GF-D8 (cell line): ENCODE measurements at regions not wholly inside any gene's neighbourhood (a gene's known extent, or its start where the extent isn't known, plus 50 kb on each side); places are given as distances from the start of the nearest gene placed in this dataset.
A peak's percentile ranks its signal among the peaks of the same experiment; 100 is the strongest.

Experiments
- DNase-seq: peaks from one replicate; lab custom pipeline; 2025; lab: John Stamatoyannopoulos, UW

DNA sequence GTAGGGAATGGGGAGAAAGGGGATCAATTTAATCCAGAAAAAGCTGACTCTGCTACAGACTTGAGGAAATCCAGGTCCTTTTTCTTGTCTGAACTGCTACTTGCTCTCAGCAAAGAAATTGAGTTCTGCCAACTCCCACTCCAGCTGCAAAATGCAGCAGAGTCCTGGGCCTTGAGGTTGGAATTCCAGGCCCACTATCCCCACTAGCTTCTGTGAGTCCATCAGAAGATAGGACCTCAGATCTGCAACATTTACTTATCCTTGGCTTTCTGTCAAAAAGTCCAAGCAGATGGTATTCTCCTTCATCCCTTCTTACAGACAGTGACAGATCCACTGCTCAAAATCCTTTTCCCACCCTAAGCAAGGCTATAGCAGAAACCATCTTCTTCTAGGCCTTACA, 219.2 kb downstream of the ARHGAP12 start:
- DNase-seq = no peak

- DNase-seq = no peak
Observed at GRCh38 chr10:31709028-31709427, 219.6 kb downstream of the ARHGAP12 start.

- DNase-seq = no peak
Observed at GRCh38 chr10:31708474-31708873, 220.2 kb downstream of the ARHGAP12 start.

- DNase-seq = no peak
Observed at GRCh38 chr10:31708046-31708445, 220.6 kb downstream of the ARHGAP12 start.

DNA sequence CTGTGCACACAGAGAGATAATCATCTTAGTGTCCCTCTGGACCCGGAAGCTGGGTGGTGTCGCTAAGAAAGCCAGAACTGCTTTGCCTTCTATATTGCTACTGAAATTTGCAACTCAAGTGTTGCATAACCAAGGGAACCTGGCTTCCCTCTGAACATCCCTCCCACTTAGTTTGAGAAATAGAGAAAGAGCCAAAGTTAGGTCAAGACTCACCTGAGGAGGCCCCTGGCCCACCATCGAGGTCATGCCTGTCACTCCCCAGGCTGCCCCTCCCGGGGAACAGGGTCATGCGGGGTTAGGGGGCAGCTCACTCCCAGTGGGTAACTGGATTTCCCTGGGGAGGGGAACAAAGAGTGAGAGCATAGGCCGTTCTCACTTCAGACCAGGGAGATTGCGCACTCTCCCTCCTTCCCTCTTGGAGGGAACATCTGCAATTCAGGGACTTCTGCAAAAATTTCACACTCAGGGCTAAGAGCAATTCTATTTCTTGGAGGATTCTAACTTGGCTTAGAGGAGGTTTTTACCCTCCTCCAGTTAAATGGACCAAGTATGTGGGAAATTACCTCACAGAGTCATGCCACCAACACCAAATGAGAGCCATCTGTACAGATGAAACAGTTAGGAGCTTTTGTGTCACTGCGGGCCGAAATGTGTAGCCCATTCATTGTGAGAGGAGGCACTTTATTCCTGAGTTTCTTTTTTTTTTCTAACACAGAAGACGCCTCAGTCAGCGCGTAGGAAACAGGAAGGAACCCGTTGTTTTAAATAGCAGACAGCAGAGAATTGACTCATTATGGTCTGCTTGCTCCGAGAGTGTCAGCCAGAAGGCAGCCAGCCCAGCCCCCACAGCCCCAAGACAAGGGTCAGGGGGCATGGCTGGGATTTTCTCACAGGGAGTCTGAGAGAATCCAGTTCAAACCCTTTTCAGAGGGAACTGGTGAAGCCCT, 221.3 kb downstream of the ARHGAP12 start:
- DNase-seq = peak; percentile 82

GRCh38 chr10:31706464-31707092, 222.1 kb downstream of the ARHGAP12 start:
- no peak for DNase-seq

DNA sequence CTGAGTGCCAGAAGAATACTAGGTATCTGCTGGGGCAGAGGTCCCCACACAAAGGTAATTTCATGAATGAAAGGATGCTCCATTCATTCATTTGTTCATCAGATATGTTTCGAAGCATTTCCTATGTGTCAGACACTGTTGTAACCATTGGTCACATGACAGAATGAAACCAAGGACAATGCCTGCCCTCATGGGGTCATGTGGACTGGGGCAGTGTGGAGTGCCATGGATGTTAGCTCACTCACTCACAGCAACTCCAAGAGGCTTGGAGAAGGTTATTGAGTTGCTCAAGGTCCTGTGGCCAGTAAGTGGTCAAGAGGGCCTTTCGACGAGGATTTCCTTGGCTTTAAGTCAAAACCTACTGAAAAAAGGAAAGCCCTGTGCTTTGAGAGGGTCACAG, 223.5 kb downstream of the ARHGAP12 start:
- no peak for DNase-seq

GRCh38 chr10:31704195-31704594, 224.4 kb downstream of the ARHGAP12 start:
- no peak for DNase-seq

GRCh38 chr10:31702954-31703353, 225.7 kb downstream of the ARHGAP12 start:
- no peak for DNase-seq

GRCh38 chr10:31702005-31702404, 226.6 kb downstream of the ARHGAP12 start:
- DNase-seq = peak; percentile 18

- DNase-seq = no peak
Observed at GRCh38 chr10:31701546-31701945, 227.1 kb downstream of the ARHGAP12 start.

- DNase-seq = no peak
Observed at GRCh38 chr10:31700181-31700611, 228.4 kb downstream of the ARHGAP12 start.

DNA sequence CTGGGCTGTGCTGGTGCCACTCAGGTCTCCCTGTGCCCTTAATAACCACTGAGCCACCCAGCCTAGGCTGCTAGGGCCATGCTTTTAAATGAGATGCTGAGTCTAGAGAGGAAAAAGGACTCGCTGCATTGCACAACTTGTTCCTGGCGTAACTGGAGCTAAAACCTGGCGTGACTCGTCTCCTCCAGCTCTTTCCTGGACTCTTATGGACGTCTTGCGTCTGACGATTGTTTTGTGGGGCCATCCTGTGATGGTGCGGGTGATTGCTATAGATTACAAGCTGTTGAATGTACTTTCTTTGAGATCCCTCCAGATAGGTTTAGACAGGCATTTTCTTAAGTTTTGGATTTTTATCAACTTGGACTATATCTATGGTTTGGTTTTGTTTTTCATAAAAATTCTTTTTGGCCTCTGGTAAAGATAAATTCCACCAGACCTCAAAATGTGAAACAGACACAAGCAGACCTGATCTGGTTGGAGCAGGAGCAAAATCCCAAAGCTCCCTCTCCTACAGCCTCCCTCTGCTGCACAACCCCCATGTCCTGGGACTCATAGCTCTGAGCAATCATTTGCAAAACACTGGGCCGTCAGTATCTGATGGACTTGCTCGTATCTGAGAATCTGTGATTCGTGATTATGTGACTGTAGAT, 230.3 kb downstream of the ARHGAP12 start:
- DNase-seq = no peak

- DNase-seq = no peak
Observed at GRCh38 chr10:31697271-31698180, 231.1 kb downstream of the ARHGAP12 start.

DNA sequence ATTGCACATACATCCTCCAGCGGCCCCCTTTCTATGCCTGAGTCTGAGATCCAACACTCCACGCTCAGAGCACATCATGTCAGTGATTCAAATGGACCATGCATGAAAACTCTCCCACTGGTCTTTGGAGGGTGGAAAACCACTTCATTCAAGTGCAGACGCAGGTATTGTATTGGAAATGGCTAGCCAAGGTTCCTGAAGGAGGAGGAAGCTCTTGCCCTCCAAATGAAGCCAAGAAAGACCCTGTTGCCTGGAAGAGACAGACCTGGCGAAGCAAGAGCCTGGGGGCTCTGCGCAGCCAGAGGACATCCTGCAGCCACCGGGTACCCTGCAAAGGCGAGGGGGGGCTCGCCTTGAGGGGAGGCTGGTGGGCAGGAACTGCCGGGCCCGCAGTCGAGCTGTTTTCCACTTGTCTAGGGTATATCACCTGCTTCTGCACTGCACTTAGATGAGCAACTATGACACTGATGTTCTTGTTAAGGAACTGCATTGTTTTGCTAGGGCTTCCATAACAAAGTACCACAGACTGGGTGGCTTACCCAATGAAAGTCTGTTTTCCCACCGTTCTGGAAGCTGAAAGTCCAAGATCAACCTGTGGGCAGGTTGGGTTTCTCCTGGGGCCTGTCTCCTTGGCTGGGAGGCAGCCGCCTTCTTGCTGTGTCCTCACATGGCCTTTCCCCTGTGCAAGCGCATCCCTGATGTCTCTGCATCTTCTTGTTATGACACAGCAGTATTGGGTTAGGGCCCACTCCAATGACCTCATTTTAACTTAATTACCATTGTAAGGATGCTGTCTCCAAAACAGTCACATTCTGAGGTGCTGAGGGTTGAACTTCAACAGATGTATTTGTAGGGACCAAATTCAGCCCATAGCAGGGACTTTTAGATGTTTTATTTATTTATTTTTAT, 233.4 kb downstream of the ARHGAP12 start:
- no peak for DNase-seq

DNA sequence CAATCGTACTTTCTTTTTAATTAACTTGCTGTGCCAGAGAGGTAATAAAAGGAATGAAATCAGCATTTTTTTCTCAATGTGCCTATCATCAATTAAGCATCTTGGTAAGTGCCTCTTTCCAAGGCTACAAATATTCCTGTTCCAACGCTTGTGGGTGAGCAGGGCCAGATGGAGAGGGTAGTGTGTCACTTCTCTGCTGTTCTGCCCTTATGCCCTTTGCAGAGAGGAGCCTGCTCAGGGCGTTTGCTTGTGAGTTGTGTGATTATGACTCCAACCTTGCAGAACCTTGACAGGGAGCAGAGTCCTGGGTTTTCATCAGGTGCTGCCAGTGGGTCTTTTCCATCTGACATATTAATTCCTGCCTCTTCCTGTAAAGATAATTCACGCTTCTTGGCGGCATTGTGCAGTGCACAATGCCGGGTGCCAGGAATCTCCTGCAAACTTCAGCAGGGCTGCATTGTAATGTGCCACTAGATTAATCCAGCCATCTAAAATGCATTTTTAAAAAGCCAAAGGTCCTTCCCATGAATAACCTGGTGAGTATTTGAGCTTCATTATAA, 234.4 kb downstream of the ARHGAP12 start:
- no peak for DNase-seq

- no peak for DNase-seq
Observed at GRCh38 chr10:31693491-31693890, 235.1 kb downstream of the ARHGAP12 start.

DNA sequence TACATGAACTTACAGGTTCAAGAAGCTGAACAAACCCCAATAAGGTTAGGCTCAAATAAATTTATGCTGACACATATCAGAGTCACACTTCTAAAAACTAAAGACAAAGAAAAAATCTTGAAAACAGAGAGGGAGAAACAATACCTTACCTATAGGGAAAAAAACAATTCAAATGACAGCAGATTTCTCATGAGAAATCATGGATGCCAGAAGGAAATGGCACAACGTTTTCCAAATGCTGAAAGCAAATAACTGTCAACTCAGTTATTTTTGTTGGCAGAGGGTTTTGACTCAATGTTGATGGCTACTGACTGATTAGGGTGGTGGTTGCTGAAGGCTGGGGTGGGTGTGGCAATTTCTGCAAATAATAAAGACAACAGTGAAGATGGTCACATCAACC, 239.4 kb downstream of the ARHGAP12 start:
- DNase-seq = no peak

DNA sequence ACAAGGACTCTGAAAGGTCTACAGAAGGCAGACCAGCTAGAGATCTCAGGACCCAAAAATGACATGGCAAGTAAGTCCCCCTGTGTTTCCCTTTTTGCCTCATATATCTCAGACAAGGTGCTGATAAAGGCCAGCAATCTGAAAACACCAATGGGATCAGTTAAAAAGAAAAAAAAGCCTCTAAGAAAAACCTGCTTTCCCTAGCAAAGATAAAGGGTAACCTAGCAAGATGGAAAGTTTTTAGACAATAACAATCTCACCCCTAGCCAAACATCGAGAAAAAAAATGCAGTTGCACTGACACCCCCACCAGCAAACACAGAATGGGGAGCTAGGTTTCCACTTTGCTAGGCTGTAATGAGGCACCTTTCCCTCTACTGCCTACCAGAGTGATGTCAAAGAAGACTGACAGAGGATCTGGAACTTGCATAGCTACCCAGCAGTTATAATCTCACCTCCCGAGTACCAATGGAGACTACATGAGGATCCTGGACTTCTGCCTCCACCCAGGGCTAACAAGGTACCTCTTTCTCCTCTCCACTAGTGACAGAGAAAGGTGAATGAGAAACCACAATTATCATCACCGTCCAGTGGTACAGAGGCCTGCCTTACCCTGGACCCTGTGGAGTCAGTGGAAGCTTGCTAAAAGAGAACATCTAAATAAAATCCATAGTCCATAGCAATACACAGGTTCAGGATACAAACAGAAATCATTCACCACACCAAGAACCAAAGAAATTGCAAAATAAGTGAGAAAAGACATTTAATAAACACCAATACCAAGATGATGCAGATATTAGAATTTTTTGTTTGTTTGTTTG, 240.8 kb downstream of the ARHGAP12 start:
- no peak for DNase-seq
